Epithelial cell of proximal tubule (primary cell): ENCODE measurements at regions not wholly inside any gene's neighbourhood (a gene's known extent, or its start where the extent isn't known, plus 50 kb on each side); places are given as distances from the start of the nearest gene placed in this dataset.

Experiments
- DNase-seq: peaks from one replicate; pipeline ENCODE4 v3.0.0-alpha.2; 2011; ENCODE audit warnings: low read depth
- H3K4me3 ChIP-seq: 2 replicates; pipeline ENCODE4 v1.5.1; 2011; ENCODE audit warnings: low read depth, mild to moderate bottlenecking, low read length
- CTCF ChIP-seq: conservative IDR thresholded peaks from 2 replicates; pipeline ENCODE4 v1.5.1; 2012; ENCODE audit warnings: low read depth, mild to moderate bottlenecking, low read length

- no peak overlapping the region for H3K4me3 ChIP-seq
- no peak for DNase-seq
Measured at GRCh38 chr2:60309336-60309735, 244.1 kb downstream of the BCL11A start.

GRCh38 chr2:60306267-60306861 is 247.1 kb downstream of the BCL11A start:
- TF ChIP-seq CTCF = no peak
- no peak for DNase-seq
- no peak overlapping the region for H3K4me3 ChIP-seq

More at GRCh38 chr2:60309336-60309735, 244.1 kb downstream of the BCL11A start:
- TF ChIP-seq CTCF = no peak

GRCh38 chr2:60303680-60304079 is 249.8 kb downstream of the BCL11A start:
- no peak for DNase-seq
- TF ChIP-seq CTCF = no peak
- H3K4me3 ChIP-seq = no peak overlapping the region

GRCh38 chr2:60302377-60303126 is 250.9 kb downstream of the BCL11A start:
- no peak overlapping the region for H3K4me3 ChIP-seq
- TF ChIP-seq CTCF = peak; percentile 6
- no peak for DNase-seq

GRCh38 chr2:60301726-60302125 is 251.7 kb downstream of the BCL11A start:
- no peak overlapping the region for H3K4me3 ChIP-seq
- DNase-seq = no peak
- TF ChIP-seq CTCF = no peak

GRCh38 chr2:60299179-60299578 is 254.3 kb downstream of the BCL11A start:
- no peak for TF ChIP-seq CTCF
- no peak for DNase-seq
- H3K4me3 ChIP-seq = no peak overlapping the region
